ENCODE measurements at regions not wholly inside any gene's neighbourhood (a gene's known extent, or its start where the extent isn't known, plus 50 kb on each side); places are given as distances from the start of the nearest gene placed in this dataset.
"Not testable (repeated sequence)": the region's sequence is repeated elsewhere in the genome, so short reads cannot be mapped to it uniquely, and the experiment has no call there.

GRCh38 chr17:72446525-72447250 is 325.9 kb downstream of the SOX9 start:
- no peak for DNase-seq (ENCODE audit: low read depth, low spot score)

GRCh38 chr17:72447251-72447640 is 326.4 kb downstream of the SOX9 start:
- DNase-seq (ENCODE audit: low read depth, low spot score): no peak
- H3K4me3 ChIP-seq (ENCODE audit: low read length): no peak overlapping the region

More at GRCh38 chr17:72446525-72447250, 325.9 kb downstream of the SOX9 start:
- H3K4me3 ChIP-seq (ENCODE audit: low read length): no peak overlapping the region

- no peak for DNase-seq (ENCODE audit: low read depth, low spot score)
- H3K4me3 ChIP-seq (ENCODE audit: low read length): no peak overlapping the region
Observed at GRCh38 chr17:72448019-72448418, 327.2 kb downstream of the SOX9 start.

- DNase-seq (ENCODE audit: low read depth, low spot score): no peak
- H3K4me3 ChIP-seq (ENCODE audit: low read length): no peak overlapping the region
Observed at GRCh38 chr17:72452286-72453173, 331.7 kb downstream of the SOX9 start.

GRCh38 chr17:72454342-72454741 is 333.5 kb downstream of the SOX9 start:
- H3K4me3 ChIP-seq (ENCODE audit: low read length): no peak overlapping the region
- no peak for DNase-seq (ENCODE audit: low read depth, low spot score)

GRCh38 chr17:72455562-72455961 is 334.7 kb downstream of the SOX9 start:
- DNase-seq (ENCODE audit: low read depth, low spot score): no peak
- no peak overlapping the region for H3K4me3 ChIP-seq (ENCODE audit: low read length)

- no peak for DNase-seq (ENCODE audit: low read depth, low spot score)
- no peak overlapping the region for H3K4me3 ChIP-seq (ENCODE audit: low read length)
Observed at GRCh38 chr17:72456075-72456474, 335.3 kb downstream of the SOX9 start.

GRCh38 chr17:72457712-72458111 is 336.9 kb downstream of the SOX9 start:
- no peak for DNase-seq (ENCODE audit: low read depth, low spot score)
- H3K4me3 ChIP-seq (ENCODE audit: low read length): no peak overlapping the region

GRCh38 chr17:72458301-72458700 is 337.5 kb downstream of the SOX9 start:
- H3K4me3 ChIP-seq (ENCODE audit: low read length): no peak overlapping the region
- DNase-seq (ENCODE audit: low read depth, low spot score): no peak

- no peak for DNase-seq (ENCODE audit: low read depth, low spot score)
- H3K4me3 ChIP-seq (ENCODE audit: low read length): no peak overlapping the region
Observed at GRCh38 chr17:72460711-72461110, 339.9 kb downstream of the SOX9 start.

GRCh38 chr17:72461757-72462156 is 340.9 kb downstream of the SOX9 start:
- no peak overlapping the region for H3K4me3 ChIP-seq (ENCODE audit: low read length)
- no peak for DNase-seq (ENCODE audit: low read depth, low spot score)

- no peak for DNase-seq (ENCODE audit: low read depth, low spot score)
- no peak overlapping the region for H3K4me3 ChIP-seq (ENCODE audit: low read length)
Observed at GRCh38 chr17:72462407-72462806, 341.6 kb downstream of the SOX9 start.

- H3K4me3 ChIP-seq (ENCODE audit: low read length): no peak overlapping the region
- DNase-seq (ENCODE audit: low read depth, low spot score): no peak
Observed at GRCh38 chr17:72462814-72463213, 342.0 kb downstream of the SOX9 start.

- DNase-seq (ENCODE audit: low read depth, low spot score): no peak
- no peak overlapping the region for H3K4me3 ChIP-seq (ENCODE audit: low read length)
Observed at GRCh38 chr17:72463287-72464102, 342.7 kb downstream of the SOX9 start.

GRCh38 chr17:72464221-72464620 is 343.4 kb downstream of the SOX9 start:
- DNase-seq (ENCODE audit: low read depth, low spot score); H3K4me3 ChIP-seq (ENCODE audit: low read length): not testable (repeated sequence)

GRCh38 chr17:72465191-72466024 is 344.6 kb downstream of the SOX9 start:
- H3K4me3 ChIP-seq (ENCODE audit: low read length): no peak overlapping the region
- DNase-seq (ENCODE audit: low read depth, low spot score): no peak

- no peak for DNase-seq (ENCODE audit: low read depth, low spot score)
- no peak overlapping the region for H3K4me3 ChIP-seq (ENCODE audit: low read length)
Observed at GRCh38 chr17:72466199-72466598, 345.4 kb downstream of the SOX9 start.

GRCh38 chr17:72466606-72467005 is 345.8 kb downstream of the SOX9 start:
- H3K4me3 ChIP-seq (ENCODE audit: low read length): no peak overlapping the region
- DNase-seq (ENCODE audit: low read depth, low spot score): no peak
